ENCODE measurements at regions not wholly inside any gene's neighbourhood (a gene's known extent, or its start where the extent isn't known, plus 50 kb on each side); places are given as distances from the start of the nearest gene placed in this dataset.

DNA sequence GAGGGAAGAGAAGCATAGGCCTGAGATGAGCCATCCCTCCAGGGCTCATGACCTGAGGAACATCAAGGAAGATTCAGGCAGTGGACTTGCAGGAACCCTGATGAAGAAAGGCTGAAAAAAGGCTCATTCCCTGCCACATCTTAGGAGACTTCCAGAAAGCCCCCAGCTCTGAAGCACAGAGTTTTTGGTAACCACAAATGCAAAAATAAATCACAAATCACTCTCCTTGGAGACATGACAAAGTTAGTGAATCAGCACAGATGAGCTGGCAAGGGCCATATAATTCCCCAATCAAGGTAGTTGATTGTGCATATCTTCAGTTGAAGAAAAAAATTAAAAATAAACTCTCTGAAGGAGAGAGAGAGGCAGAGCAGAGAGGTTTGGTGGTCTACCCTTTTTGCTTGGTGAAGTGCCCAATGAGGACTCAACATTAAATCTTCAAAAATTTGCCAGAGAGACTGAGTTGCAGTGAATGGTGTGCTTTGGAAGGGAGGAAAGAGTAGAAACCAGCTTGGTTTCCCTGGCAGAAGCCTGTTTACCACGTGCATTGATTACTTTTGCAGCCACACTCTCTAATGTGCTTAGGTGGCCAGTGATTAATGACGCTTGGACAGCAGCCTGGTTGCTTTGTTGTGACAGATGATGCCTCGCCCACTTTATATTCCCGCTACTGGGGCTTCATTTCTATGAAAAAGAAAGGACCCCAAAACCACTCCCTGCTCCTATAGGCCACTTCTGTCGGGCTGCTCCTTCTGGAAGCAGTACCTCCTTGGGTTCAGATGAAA lies 257.4 kb upstream of the SLC14A2 start:
- no peak for ATAC-seq (ENCODE audit: low read depth)

More for the DNA sequence above, 257.4 kb upstream of the SLC14A2 start:
- WGBS, 2 experiments (ENCODE audit: extremely low coverage in 2 of 2, insufficient read length in 1 of 2), result 20% methylated on average over 1 of the region's 5 CpGs; no CpG with 5 or more reads in 1 of the 2 experiments
- Histone ChIP-seq H3K9me1 (ENCODE audit: insufficient read depth, low read length) (no peaks in the 10 kb centered on the region), H3K4ac (ENCODE audit: low read depth, low read length) (no peak overlapping the region), H3K14ac (replicated peaks; ENCODE audit: low read depth, low read length) (no peak overlapping the region), H2BK15ac (ENCODE audit: low read depth, low read length) (no peak overlapping the region), H3K23ac (ENCODE audit: low read depth, low read length) (no peak overlapping the region), H3K4me3 (ENCODE audit: insufficient read depth, low read depth, low read length) (no peak overlapping the region), H3K56ac (ENCODE audit: extremely low read depth, insufficient read depth, low read length) (no peak overlapping the region), H3K36me3 (ENCODE audit: control insufficient read depth, insufficient read depth, low read length) (no peaks in the 10 kb centered on the region), H3K4me1 (ENCODE audit: control insufficient read depth, insufficient read depth, low read length) (no peaks in the 10 kb centered on the region; the same call in 1 of the 2 replicates), H2BK20ac (ENCODE audit: low read depth, low read length) (no peak overlapping the region), H4K20me1 (ENCODE audit: insufficient read depth, low read length) (no peaks in the 10 kb centered on the region), H3K4me2 (ENCODE audit: low read depth, low read length) (no peak overlapping the region), H2BK120ac (ENCODE audit: low read depth, low read length) (no peak overlapping the region), H3K79me1 (ENCODE audit: low read depth in 1 of 2, low read length in 2 of 2) (no peaks in the 10 kb centered on the region), H3K9me3 (ENCODE audit: control insufficient read depth, insufficient read depth, low read length) (no peaks in the 10 kb centered on the region), H3K27ac (ENCODE audit: insufficient read depth, low read length) (no peak overlapping the region), H4K91ac (ENCODE audit: insufficient read depth, low read depth, low read length) (no peak overlapping the region), H3K9ac (ENCODE audit: low read depth, low read length) (no peak overlapping the region), H2AK5ac (ENCODE audit: low read depth, low read length) (no peak overlapping the region), H3K27me3 (ENCODE audit: control insufficient read depth, insufficient read depth, low read length) (peaks cover 14% of the 10 kb centered on the region; the same call in 1 of the 2 replicates), H4K5ac (ENCODE audit: low read depth, low read length) (no peak overlapping the region), H2AFZ (replicated peaks; ENCODE audit: low read length, poor library complexity) (no peak overlapping the region), H3K18ac (ENCODE audit: low read depth, low read length) (no peak overlapping the region), H4K8ac (ENCODE audit: low read depth in 2 of 2, low read length in 2 of 2) (no peak overlapping the region), H2BK5ac (ENCODE audit: low read depth, low read length, poor library complexity, severe bottlenecking) (no peak overlapping the region), H2AK9ac (replicated peaks; ENCODE audit: low read depth, low read length, poor library complexity) (no peak overlapping the region)
- intact Hi-C loops (cut with micrococcal nuclease) (no loop called here), dilution Hi-C loops (cut with HindIII; ENCODE audit: low sequenced_read_pairs, unreplicated experiment) (no loop called here), in situ Hi-C loops (cut with MboI; ENCODE audit: low sequenced_read_pairs) (no loop called here)
- POLR2A ChIA-PET (ENCODE audit: unreplicated experiment), result no interaction called here
- no peak for DNase-seq
- CTCF ChIA-PET, result no interaction called here
- no peak for TF ChIP-seq RFX5 (IDR thresholded peaks at IDR 0.05; ENCODE audit: low read depth, low read length)
- no peak for TF ChIP-seq MXI1 (IDR thresholded peaks at IDR 0.05; ENCODE audit: borderline replicate concordance, low read depth, low read length)
- no peak for TF ChIP-seq FOS (IDR thresholded peaks at IDR 0.05; ENCODE audit: low read depth, low read length)
- no peak for TF ChIP-seq MAFK (IDR thresholded peaks at IDR 0.05; ENCODE audit: low read depth, low read length)
- TF ChIP-seq, protein P1, sequence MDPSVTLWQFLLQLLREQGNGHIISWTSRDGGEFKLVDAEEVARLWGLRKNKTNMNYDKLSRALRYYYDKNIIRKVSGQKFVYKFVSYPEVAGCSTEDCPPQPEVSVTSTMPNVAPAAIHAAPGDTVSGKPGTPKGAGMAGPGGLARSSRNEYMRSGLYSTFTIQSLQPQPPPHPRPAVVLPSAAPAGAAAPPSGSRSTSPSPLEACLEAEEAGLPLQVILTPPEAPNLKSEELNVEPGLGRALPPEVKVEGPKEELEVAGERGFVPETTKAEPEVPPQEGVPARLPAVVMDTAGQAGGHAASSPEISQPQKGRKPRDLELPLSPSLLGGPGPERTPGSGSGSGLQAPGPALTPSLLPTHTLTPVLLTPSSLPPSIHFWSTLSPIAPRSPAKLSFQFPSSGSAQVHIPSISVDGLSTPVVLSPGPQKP (IDR thresholded peaks at IDR 0.05; ENCODE audit: borderline replicate concordance, low read depth, low read length), result no peak
- TF ChIP-seq, protein P2, sequence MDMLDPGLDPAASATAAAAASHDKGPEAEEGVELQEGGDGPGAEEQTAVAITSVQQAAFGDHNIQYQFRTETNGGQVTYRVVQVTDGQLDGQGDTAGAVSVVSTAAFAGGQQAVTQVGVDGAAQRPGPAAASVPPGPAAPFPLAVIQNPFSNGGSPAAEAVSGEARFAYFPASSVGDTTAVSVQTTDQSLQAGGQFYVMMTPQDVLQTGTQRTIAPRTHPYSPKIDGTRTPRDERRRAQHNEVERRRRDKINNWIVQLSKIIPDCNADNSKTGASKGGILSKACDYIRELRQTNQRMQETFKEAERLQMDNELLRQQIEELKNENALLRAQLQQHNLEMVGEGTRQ (IDR thresholded peaks at IDR 0.05; ENCODE audit: low read depth, low read length), result no peak
- TF ChIP-seq POLR2A (IDR thresholded peaks at IDR 0.05; ENCODE audit: low read depth, low read length), result no peak
- no TSS peak for BruUV-seq (replicated peaks)

Measured in IMR-90 (cell line).